Left ventricle myocardium inferior (tissue), 1 donor: ENCODE measurements at regions not wholly inside any gene's neighbourhood (a gene's known extent, or its start where the extent isn't known, plus 50 kb on each side); places are given as distances from the start of the nearest gene placed in this dataset.

ENCODE experiments used
- DNase-seq: peaks from one replicate; pipeline ENCODE4 v3.0.0-alpha.2; 2020
- H3K27ac ChIP-seq: fragments of 200-600 bp; replicated peaks from 2 replicates; pipeline ENCODE4 v1.8.0; 2021
- H3K27me3 ChIP-seq: fragments of 200-600 bp; 2 replicates; pipeline ENCODE4 v1.8.0; 2021; ENCODE audit warnings: low read depth
- H3K36me3 ChIP-seq: fragments of 200-600 bp; 2 replicates; pipeline ENCODE4 v1.8.0; 2021
- H3K4me1 ChIP-seq: fragments of 200-600 bp; 2 replicates; pipeline ENCODE4 v1.8.0; 2021
- H3K4me3 ChIP-seq: fragments of 200-600 bp; 2 replicates; pipeline ENCODE4 v1.8.0; 2021; ENCODE audit warnings: mild to moderate bottlenecking, moderate library complexity
- H3K9me3 ChIP-seq: fragments of 200-600 bp; replicated peaks from 2 replicates; pipeline ENCODE4 v1.8.0; 2021
- CTCF ChIP-seq: fragments of 200-600 bp; IDR thresholded peaks from 2 replicates; pipeline ENCODE4 v1.8.0; 2021; ENCODE audit warnings: antibody characterized with exemption, mild to moderate bottlenecking, borderline replicate concordance
- intact Hi-C: fragments of 100-400 bp; cut with micrococcal nuclease; formaldehyde crosslinking; loops from one replicate; pipeline ENCODE4 v1.11.0; 2022
- donor health status: DM: no; HTN: yes; CAD: no; lungs with severe emphysema.

GRCh38 chr3:148253713-148254112 is 444.0 kb upstream of the AGTR1 start:
- TF ChIP-seq CTCF: no peak
- no peak overlapping the region for H3K27ac ChIP-seq
- H3K4me1 ChIP-seq: no peaks in the 10 kb centered on the region
- no peak overlapping the region for H3K4me3 ChIP-seq
- H3K36me3 ChIP-seq: no peaks in the 10 kb centered on the region
- peaks cover 6% of the 10 kb centered on the region for H3K9me3 ChIP-seq
- H3K27me3 ChIP-seq: no peaks in the 10 kb centered on the region
- DNase-seq: no peak
- intact Hi-C loops: no loop called here

GRCh38 chr3:148254402-148254801 is 443.3 kb upstream of the AGTR1 start:
- Histone ChIP-seq H3K4me1 (no peaks in the 10 kb centered on the region), H3K4me3 (no peak overlapping the region), H3K27ac (no peak overlapping the region), H3K36me3 (no peaks in the 10 kb centered on the region), H3K27me3 (no peaks in the 10 kb centered on the region), H3K9me3 (peaks cover 6% of the 10 kb centered on the region)
- intact Hi-C loops: no loop called here
- TF ChIP-seq CTCF: no peak
- DNase-seq: no peak

GRCh38 chr3:148255981-148256969 is 441.4 kb upstream of the AGTR1 start:
- H3K27ac ChIP-seq: no peak overlapping the region
- H3K9me3 ChIP-seq: peaks cover 6% of the 10 kb centered on the region
- H3K4me1 ChIP-seq: no peaks in the 10 kb centered on the region
- no peak overlapping the region for H3K4me3 ChIP-seq
- H3K36me3 ChIP-seq: no peaks in the 10 kb centered on the region
- intact Hi-C loops: no loop called here
- no peak for DNase-seq
- no peak for TF ChIP-seq CTCF
- H3K27me3 ChIP-seq: no peaks in the 10 kb centered on the region

- DNase-seq: no peak
- Histone ChIP-seq H3K36me3 (no peaks in the 10 kb centered on the region), H3K27ac (no peak overlapping the region), H3K4me1 (no peaks in the 10 kb centered on the region), H3K9me3 (no peaks in the 10 kb centered on the region), H3K4me3 (no peak overlapping the region), H3K27me3 (no peaks in the 10 kb centered on the region)
- TF ChIP-seq CTCF: no peak
- intact Hi-C loops: no loop called here
These were observed 434.7 kb upstream of the AGTR1 start for GRCh38 chr3:148262980-148263379.

- Histone ChIP-seq H3K4me1 (no peaks in the 10 kb centered on the region), H3K36me3 (no peaks in the 10 kb centered on the region), H3K27me3 (no peaks in the 10 kb centered on the region), H3K9me3 (no peaks in the 10 kb centered on the region), H3K27ac (no peak overlapping the region), H3K4me3 (no peak overlapping the region)
- no peak for TF ChIP-seq CTCF
- intact Hi-C loops: no loop called here
- DNase-seq: no peak
These were observed 431.9 kb upstream of the AGTR1 start for GRCh38 chr3:148265841-148266240.
